Erythroblast (primary cell): ENCODE measurements at regions not wholly inside any gene's neighbourhood (a gene's known extent, or its start where the extent isn't known, plus 50 kb on each side); places are given as distances from the start of the nearest gene placed in this dataset.

Source experiments
- GATA1 ChIP-seq: IDR thresholded peaks from 2 replicates; pipeline ENCODE4 v1.6.1; 2011; ENCODE audit warnings: low read depth, mild to moderate bottlenecking, control low read depth, low read length, moderate library complexity
- POLR2A ChIP-seq: IDR thresholded peaks from 2 replicates; pipeline ENCODE4 v1.6.1; 2011; ENCODE audit warnings: mild to moderate bottlenecking, low read length

DNA sequence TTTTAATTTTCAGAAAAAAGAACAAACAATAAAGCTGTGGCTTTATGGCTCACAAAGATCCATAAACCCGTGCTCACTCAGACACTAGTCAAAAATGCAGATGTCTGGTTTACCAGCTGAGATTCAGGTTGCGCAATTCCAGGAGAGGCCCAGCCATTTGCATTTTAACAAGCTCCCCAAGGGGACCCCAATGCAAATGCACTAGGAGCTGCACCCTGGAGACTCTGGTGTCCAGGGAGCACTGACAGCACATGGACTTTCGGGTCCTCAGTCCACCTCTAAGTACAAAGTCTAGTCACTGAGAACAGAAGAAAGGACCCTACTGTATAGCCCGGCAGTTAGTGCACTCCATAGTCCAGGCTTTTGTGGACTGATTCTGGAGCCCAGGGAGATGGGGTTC is 326.3 kb downstream of the MAF start:
- TF ChIP-seq POLR2A (no peak), GATA1 (no peak)
